Retinal pigment epithelial cell (primary cell): ENCODE measurements at regions not wholly inside any gene's neighbourhood (a gene's known extent, or its start where the extent isn't known, plus 50 kb on each side); places are given as distances from the start of the nearest gene placed in this dataset.
A peak's percentile ranks its signal among the peaks of the same experiment; 100 is the strongest.

Experiments used
- DNase-seq: peaks from one replicate; pipeline ENCODE4 v3.0.0-alpha.2; 2010; ENCODE audit warnings: low read depth
- H3K4me3 ChIP-seq: 2 replicates; pipeline ENCODE4 v1.5.1; 2011; ENCODE audit warnings: mild to moderate bottlenecking, low read length, control low read depth, moderate library complexity
- CTCF ChIP-seq: conservative IDR thresholded peaks from 2 replicates; pipeline ENCODE4 v1.5.1; 2011; ENCODE audit warnings: low read depth, low read length, control low read depth, inconsistent platforms

DNA sequence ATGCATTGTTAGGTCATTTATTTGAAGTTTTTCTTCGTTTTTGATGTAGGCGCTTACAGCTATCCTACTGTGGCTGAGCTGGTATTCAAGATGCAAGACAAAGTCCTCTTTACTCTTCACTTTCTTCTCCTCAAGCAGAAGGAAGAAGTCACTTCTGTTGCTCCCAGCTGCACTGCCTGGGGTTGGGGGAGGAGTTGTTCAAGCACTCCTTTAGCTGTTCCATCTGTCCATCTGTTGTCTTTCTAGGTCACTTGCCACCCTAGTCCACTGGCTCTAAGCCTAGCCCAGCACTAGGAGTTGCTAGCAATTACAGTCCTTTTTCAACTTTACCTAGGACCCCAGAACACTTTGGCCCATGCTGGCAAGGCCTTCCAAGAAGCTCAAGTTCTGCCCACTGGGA lies 200.6 kb upstream of the RBMS1 start:
- H3K4me3 ChIP-seq, result no peak overlapping the region
- DNase-seq, result no peak
- TF ChIP-seq CTCF, result no peak

DNA sequence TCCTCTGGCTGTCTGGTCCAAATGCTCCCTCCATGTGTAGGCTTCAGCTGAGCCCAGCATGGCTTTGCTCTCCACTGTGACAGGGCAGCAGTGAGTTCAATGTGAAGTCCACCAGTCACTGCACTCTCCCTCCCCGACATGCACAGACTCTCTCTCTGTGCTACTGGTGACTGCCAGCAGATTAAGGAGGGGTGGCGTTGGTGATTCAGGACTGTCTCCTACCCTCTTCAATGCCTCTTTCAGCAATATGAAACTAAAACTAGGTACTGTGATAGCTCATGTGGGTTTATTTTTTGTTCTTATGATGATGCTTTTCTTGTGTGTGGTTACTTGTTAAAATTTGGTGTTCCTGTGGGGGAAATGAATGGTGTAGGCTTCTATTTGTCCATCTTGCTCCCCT lies 201.0 kb upstream of the RBMS1 start:
- TF ChIP-seq CTCF, result no peak
- DNase-seq, result no peak
- no peak overlapping the region for H3K4me3 ChIP-seq

DNA sequence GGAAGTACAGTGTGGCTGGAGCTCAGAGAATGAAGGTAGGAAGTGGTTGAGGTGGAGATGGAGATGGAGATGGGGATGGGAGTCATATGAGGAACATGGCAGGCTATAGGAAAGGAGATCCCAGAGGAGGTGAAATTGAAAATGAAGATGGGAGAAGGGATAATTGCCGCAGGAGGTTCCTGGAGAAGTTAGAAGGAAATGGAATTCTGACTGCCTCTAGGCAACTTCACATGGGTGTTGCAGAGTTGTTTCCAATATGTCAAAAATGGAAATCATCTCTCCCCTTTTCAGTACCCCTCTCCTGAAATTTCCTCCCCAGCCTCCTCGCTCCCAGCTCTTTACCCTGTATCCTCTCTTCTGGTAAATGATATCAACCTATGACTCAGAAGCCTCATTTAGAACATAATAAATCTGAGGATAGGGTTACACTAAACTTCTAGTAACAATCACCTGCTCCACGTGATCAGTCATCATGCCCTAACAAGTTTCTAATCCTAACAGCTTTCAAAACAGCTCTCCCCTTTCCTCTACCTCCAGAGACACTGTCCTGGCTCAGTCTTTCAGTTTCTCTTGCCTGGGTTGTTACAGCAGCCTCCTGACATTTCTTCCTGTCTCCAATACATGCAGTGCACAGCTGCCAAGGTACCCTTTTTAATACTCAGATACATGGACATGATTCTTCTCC lies 201.9 kb upstream of the RBMS1 start:
- no peak for TF ChIP-seq CTCF
- H3K4me3 ChIP-seq, result no peak overlapping the region
- peak; percentile 25 for DNase-seq

DNA sequence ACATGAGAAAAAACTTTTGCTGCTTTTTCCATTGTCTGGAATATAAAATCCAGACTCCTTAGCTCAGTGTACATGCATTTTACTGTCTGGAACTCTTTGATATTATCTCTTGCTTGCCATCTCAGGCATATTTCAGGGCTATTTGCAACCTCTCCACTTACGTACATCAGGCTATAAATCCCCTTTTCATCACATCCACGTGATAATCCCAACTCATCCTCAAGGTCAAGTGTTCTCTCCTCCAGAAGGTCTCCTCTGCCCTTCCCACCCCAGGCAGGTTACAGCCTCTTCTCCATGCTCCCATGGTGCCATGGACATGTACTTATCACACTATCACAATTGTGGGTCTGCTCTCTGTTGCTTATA lies 202.5 kb upstream of the RBMS1 start:
- no peak for DNase-seq
- H3K4me3 ChIP-seq, result no peak overlapping the region
- TF ChIP-seq CTCF, result no peak

GRCh38 chr2:160697817-160698216 lies 204.2 kb upstream of the RBMS1 start:
- no peak overlapping the region for H3K4me3 ChIP-seq
- TF ChIP-seq CTCF, result no peak
- no peak for DNase-seq

DNA sequence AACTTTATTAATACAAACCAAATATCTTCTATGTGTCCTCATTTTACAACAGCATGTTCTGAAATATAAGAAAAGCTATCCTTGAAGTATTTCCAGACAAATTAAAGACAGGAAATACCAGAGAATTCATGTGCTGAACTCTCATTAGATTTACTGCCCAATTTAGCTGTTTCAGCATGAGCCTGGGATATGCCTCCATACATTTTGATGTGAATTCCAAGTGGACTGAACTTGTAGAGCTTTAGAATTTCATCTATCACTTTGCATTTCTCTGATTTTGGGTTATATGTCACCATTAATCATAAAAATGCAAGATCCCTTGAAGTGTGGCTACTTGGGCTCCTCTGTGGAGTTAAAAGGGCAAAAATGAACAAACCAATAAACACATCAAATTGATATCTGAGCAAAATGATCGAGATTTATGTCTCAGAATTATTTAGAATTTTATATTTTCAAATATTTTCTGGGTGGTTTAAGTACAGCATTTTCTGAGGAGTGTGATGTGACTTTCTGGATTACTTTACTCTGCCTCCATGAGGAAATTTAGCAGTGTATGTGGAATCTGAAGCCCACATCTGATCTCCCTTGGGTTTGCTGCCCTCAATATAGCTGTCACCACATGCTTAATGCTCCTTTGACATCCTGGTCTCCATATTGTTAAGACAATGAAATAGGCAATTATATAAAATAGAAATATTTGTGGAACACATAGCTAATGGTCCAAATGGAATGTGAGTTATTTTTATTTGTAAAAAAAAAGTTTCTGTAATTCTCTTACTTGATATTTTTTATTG lies 206.6 kb upstream of the RBMS1 start:
- TF ChIP-seq CTCF, result no peak
- no peak for DNase-seq
- H3K4me3 ChIP-seq, result no peak overlapping the region

- no peak for DNase-seq
- TF ChIP-seq CTCF, result no peak
- H3K4me3 ChIP-seq, result no peak overlapping the region
Measured at GRCh38 chr2:160701822-160702221, 208.2 kb upstream of the RBMS1 start.
